ENCODE measurements at regions not wholly inside any gene's neighbourhood (a gene's known extent, or its start where the extent isn't known, plus 50 kb on each side); places are given as distances from the start of the nearest gene placed in this dataset.

- peaks cover 20% of the 10 kb centered on the region for H3K27me3 ChIP-seq
- no peak for DNase-seq (ENCODE audit: low spot score in 2 of 2)
- TF ChIP-seq POLR2AphosphoS5 (IDR thresholded peaks at IDR 0.05) (no peak), EP300 (IDR thresholded peaks at IDR 0.05) (no peak), POLR2A (IDR thresholded peaks at IDR 0.05) (no peak)
- TF ChIP-seq, protein P1, sequence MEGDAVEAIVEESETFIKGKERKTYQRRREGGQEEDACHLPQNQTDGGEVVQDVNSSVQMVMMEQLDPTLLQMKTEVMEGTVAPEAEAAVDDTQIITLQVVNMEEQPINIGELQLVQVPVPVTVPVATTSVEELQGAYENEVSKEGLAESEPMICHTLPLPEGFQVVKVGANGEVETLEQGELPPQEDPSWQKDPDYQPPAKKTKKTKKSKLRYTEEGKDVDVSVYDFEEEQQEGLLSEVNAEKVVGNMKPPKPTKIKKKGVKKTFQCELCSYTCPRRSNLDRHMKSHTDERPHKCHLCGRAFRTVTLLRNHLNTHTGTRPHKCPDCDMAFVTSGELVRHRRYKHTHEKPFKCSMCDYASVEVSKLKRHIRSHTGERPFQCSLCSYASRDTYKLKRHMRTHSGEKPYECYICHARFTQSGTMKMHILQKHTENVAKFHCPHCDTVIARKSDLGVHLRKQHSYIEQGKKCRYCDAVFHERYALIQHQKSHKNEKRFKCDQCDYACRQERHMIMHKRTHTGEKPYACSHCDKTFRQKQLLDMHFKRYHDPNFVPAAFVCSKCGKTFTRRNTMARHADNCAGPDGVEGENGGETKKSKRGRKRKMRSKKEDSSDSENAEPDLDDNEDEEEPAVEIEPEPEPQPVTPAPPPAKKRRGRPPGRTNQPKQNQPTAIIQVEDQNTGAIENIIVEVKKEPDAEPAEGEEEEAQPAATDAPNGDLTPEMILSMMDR (IDR thresholded peaks at IDR 0.05): no peak
- H3K4me1 ChIP-seq: no peaks in the 10 kb centered on the region
- WGBS: 76% methylated on average over 4 of the region's 4 CpGs
- no peak overlapping the region for H3K4me3 ChIP-seq
- no peaks in the 10 kb centered on the region for H3K36me3 ChIP-seq
- H3K27ac ChIP-seq: no peak overlapping the region
- H3K9me3 ChIP-seq: no peaks in the 10 kb centered on the region
Measured at GRCh38 chr17:33804401-33804800, 450.7 kb upstream of the CCL2 start.

DNA sequence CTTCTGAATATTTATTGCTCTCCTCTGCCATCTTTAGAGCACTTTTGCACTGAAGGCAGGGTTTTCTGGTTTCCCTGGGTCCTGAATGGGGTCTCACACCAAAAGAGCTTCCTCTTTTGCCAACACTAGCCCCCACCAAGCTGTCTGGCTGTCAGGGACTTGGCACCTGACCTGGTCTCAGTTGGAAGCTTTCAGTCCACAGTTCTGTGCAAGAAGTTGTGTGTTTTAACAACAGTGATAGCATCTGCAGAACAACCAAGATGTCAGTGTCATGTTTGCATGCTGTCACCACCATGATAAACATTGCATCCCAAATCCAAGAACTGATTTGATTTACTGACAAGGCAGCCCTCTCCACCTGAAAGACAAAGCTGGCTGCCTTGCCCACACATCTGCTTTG is 448.5 kb upstream of the CCL2 start:
- DNase-seq (ENCODE audit: low spot score in 2 of 2): no peak
- peaks cover 10% of the 10 kb centered on the region for H3K27me3 ChIP-seq
- H3K9me3 ChIP-seq: no peaks in the 10 kb centered on the region
- H3K36me3 ChIP-seq: no peaks in the 10 kb centered on the region
- TF ChIP-seq POLR2AphosphoS5 (IDR thresholded peaks at IDR 0.05) (no peak), POLR2A (IDR thresholded peaks at IDR 0.05) (no peak)
- no peak overlapping the region for H3K27ac ChIP-seq
- no peaks in the 10 kb centered on the region for H3K4me1 ChIP-seq
- H3K4me3 ChIP-seq: no peak overlapping the region

DNA sequence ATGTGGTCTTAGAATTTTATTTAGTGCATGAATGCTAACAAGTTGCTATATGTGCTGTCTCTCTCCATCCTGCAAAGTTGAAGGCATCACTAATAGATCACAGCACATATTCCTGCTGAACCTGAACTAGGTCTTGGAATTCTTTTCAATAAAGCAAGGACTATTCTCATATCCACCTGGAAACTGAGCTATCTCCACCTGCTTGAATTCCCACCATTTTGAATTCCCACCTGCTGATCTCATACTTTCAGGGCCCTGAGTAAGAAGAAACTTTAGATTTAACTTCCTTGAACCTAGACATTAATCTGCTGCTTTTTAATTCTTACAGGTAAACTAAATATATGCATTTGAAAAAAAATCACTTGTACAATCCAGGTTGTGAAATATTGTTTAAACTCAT is 445.3 kb upstream of the CCL2 start:
- H3K27me3 ChIP-seq: peaks cover 10% of the 10 kb centered on the region
- TF ChIP-seq EP300 (IDR thresholded peaks at IDR 0.05): no peak
- no peak for TF ChIP-seq POLR2A (IDR thresholded peaks at IDR 0.05)
- TF ChIP-seq, protein P1 (IDR thresholded peaks at IDR 0.05): no peak
- TF ChIP-seq POLR2AphosphoS5 (IDR thresholded peaks at IDR 0.05): no peak
- H3K9me3 ChIP-seq: no peaks in the 10 kb centered on the region
- no peak for DNase-seq (ENCODE audit: low spot score in 2 of 2)
- H3K36me3 ChIP-seq: no peaks in the 10 kb centered on the region
- no peak overlapping the region for H3K4me3 ChIP-seq
- no peak overlapping the region for H3K27ac ChIP-seq
- H3K4me1 ChIP-seq: no peaks in the 10 kb centered on the region

DNA sequence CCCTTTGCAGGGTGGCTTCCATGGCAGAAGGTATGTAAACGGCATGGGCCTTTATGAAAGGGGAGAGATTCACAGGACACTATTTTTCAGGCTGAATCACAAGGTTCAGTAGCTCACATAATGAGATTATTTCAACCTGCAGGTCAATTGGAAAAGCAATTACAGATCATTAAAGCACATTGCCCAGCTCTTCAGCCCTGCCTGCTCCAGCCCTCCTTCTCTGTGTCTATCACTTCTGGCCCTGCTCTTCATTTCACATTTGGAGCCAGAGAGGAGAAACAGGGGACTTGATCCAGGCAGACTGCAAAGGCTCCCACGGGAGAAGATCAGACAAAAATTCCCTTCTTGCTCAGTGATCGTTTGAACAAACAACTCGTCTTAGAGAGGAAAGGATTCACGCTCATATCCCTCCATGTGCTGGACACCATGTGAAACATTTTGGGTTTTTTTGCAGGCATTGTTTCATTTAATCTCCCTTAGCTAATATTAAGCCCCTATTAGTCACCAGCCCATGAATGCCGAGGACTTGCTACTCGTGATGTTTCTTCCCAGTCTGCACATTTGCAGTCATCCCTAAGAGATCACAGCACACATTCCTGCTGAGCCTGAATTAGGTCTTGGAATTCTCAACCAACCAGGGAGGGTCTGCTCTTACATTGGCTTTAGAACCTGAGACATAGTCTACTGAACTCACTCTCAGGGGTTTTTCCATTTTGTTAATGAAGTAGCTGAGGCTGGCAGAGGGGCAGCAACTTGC is 443.9 kb upstream of the CCL2 start:
- H3K27ac ChIP-seq: no peak overlapping the region
- no peaks in the 10 kb centered on the region for H3K4me1 ChIP-seq
- DNase-seq (ENCODE audit: low spot score in 2 of 2): no peak
- TF ChIP-seq POLR2AphosphoS5 (IDR thresholded peaks at IDR 0.05) (no peak), POLR2A (IDR thresholded peaks at IDR 0.05) (no peak), EP300 (IDR thresholded peaks at IDR 0.05) (no peak)
- TF ChIP-seq, protein P1 (IDR thresholded peaks at IDR 0.05): no peak
- no peaks in the 10 kb centered on the region for H3K9me3 ChIP-seq
- H3K27me3 ChIP-seq: peaks cover 10% of the 10 kb centered on the region
- H3K36me3 ChIP-seq: no peaks in the 10 kb centered on the region
- 63% methylated on average over 7 of the region's 7 CpGs for WGBS
- no peak overlapping the region for H3K4me3 ChIP-seq

GRCh38 chr17:33811984-33812577 is 443.0 kb upstream of the CCL2 start:
- no peak for DNase-seq (ENCODE audit: low spot score in 2 of 2)
- H3K4me1 ChIP-seq: no peaks in the 10 kb centered on the region
- H3K9me3 ChIP-seq: no peaks in the 10 kb centered on the region
- H3K4me3 ChIP-seq: no peak overlapping the region
- TF ChIP-seq POLR2A (IDR thresholded peaks at IDR 0.05) (no peak), EP300 (IDR thresholded peaks at IDR 0.05) (no peak), POLR2AphosphoS5 (IDR thresholded peaks at IDR 0.05) (no peak)
- TF ChIP-seq, protein P1 (IDR thresholded peaks at IDR 0.05): no peak
- H3K27ac ChIP-seq: no peak overlapping the region
- H3K36me3 ChIP-seq: no peaks in the 10 kb centered on the region
- H3K27me3 ChIP-seq: peaks cover 18% of the 10 kb centered on the region
- 60% methylated on average over 4 of the region's 4 CpGs for WGBS
